ENCODE measurements at regions not wholly inside any gene's neighbourhood (a gene's known extent, or its start where the extent isn't known, plus 50 kb on each side); places are given as distances from the start of the nearest gene placed in this dataset.

- no peak for DNase-seq
Observed at GRCh38 chr7:138258197-138258559, 181.9 kb downstream of the AKR1D1 start.

DNA sequence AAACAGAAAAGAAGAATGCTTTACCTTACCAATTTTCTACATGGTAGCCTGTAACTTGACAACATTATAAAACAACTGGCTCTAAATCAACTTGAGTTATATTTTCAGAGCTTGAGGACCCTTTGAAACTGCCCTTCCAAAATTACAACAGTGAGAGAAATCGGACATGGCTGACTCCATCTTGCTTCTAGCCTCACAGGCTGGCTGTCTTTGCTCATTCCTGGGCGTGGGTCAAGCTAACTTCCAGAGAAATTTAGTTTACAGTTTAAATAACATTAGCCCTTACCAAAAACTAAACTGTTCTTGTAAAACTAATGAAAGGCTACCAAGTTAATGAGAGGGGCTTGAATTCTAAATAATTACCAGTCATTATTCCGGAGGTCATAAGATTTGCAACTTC is 183.4 kb downstream of the AKR1D1 start:
- no peak for DNase-seq

GRCh38 chr7:138267934-138268333 is 191.7 kb downstream of the AKR1D1 start:
- DNase-seq, result no peak

GRCh38 chr7:138276891-138277290 is 183.2 kb upstream of the TRIM24 start:
- no peak for DNase-seq

DNA sequence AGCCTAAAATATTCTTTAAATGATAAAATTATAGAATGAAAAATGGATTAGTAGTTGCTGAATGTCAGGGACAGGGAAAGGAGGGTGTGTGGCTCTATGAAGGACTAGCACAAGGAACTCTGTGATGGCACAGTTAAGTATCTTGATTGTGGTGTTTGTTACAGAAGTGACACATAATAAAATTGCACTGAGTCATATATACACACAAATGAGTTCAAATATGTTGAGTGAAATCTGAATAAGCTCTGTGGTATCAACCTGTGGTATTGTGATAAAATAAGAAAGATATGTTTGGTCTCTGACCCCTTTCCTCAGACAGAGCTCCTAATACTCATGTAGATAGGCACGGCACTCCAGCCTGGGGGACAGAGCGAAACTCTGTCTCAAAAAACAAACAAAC is 181.5 kb upstream of the TRIM24 start:
- DNase-seq, result no peak

- DNase-seq, result no peak
Observed at GRCh38 chr7:138282997-138283396, 177.1 kb upstream of the TRIM24 start.

- DNase-seq, result no peak
Observed at GRCh38 chr7:138285129-138285528, 174.9 kb upstream of the TRIM24 start.

- DNase-seq, result no peak
Observed at GRCh38 chr7:138286846-138287245, 173.2 kb upstream of the TRIM24 start.

DNA sequence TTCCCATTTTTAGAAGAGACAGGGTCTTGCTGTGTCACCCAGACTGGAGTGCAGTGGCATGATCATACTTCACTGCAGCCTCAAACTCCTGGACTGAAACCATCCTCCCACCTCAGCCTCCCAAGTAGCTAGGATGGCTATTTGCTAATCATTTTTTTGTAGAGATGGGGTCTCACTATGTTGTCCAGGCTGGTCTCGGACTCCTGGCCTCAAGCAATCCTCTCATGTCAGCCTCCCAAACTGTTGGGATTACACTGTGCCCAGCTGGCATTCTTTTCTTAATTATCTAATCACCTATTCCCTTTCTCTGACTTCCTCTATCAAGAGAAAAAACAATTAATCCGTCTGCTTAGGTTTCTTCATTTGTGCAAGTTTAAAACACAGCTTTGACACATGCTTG is 172.5 kb upstream of the TRIM24 start:
- no peak for DNase-seq

DNA sequence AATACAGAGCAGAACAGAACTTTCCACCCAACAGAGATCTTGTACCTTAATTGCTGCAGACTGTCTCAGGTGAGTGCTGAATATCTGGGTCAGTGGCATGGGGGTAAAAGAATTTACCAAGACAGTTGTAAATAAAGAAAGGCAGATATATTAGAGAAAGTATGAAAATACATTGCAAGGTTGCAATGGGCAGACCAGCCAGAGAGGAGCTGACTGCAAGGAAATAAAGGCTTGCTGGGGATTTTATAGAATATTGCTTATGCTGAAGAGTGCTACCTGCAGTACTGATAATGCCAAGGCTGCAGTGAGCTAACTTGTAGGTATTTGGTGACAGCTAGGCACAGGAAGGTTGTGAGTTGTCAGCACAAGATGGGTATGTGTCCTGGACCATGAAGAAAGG is 171.0 kb upstream of the TRIM24 start:
- DNase-seq, result no peak

DNA sequence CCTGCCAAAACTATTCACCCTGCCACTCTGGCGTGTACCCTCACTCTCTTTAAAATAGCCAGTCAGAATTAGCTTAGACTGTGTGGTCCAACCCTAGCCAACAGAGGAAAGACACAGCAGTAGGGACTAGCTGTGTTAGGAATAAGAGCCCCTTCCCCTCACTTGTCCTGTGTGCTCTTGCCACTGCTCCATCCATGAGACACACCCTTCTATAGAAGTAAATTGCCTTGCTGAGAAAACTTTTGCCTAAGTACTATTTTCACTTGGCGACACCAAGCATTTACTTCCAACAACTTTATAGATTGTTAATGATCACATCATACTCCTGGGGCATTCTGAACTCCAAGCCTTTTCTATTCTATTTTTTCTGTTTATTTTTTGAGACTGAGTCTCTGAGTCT is 170.2 kb upstream of the TRIM24 start:
- DNase-seq, result no peak

- no peak for DNase-seq
Observed at GRCh38 chr7:138292951-138293350, 167.1 kb upstream of the TRIM24 start.

- DNase-seq, result no peak
Observed at GRCh38 chr7:138295049-138295637, 164.9 kb upstream of the TRIM24 start.

DNA sequence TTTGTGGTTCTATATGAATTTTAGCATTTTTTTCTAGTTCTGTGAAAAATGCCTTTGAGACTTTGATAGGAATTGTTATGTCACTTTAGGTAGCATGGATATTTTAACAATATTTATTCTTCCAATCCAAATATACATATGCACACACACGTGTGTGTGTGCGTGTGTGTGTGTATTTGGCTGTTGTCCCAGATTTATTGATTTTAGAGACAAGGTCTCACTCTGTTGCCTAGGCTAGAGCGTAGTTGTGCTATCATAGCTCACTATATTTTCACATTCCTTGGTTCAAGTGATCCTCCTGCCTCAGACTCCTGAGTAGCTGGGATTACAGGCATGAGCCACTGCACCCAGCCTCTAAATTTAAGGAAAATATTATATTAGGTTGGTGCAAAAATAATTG is 162.5 kb upstream of the TRIM24 start:
- no peak for DNase-seq

GRCh38 chr7:138299066-138299465 is 161.0 kb upstream of the TRIM24 start:
- DNase-seq, result no peak

GRCh38 chr7:138303230-138304070 is 156.6 kb upstream of the TRIM24 start:
- DNase-seq, result no peak

- DNase-seq, result no peak
Observed at GRCh38 chr7:138304071-138304320, 156.1 kb upstream of the TRIM24 start.

DNA sequence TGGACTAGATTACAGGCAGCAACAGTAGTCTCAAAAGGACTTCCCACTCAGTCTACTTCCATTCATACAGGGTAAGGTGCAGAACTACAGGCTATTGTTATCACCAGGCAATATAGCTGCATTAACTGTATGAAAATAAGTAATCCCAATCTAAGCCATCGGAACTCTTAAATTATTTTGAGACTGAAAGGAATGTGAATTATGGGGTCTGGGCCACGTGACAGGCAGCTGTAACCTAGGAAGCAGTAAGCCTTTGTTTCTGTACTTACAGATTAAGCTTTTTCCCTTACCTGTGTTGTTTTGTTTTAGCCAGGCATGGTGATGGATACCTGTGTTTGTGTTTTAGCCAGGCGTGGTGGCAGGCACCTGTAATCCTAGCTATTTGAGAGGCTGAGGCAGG is 152.4 kb upstream of the TRIM24 start:
- no peak for DNase-seq

DNA sequence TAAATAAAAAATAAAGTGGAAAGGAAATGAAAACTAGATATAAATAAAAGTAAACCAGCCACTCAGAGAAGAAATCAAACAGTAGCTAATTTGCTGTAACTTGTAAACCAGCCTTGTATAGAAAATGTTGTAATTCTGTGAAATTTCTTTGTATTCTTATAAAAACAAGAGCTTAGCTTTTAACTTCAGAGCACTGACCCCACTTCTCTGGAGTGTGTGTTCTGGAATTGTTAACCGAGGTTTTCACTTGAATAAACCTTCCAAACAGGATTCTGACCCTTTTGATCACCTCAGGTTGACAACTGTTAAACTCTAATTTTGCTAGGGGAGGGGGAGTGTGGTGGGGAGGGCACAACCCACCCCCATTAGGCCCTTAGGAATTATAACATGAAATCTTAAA is 151.9 kb upstream of the TRIM24 start:
- DNase-seq, result no peak

GRCh38 chr7:138309186-138309585 is 150.9 kb upstream of the TRIM24 start:
- DNase-seq, result no peak

- no peak for DNase-seq
Observed at GRCh38 chr7:138313829-138314178, 146.3 kb upstream of the TRIM24 start.

GRCh38 chr7:138316421-138317043 is 143.5 kb upstream of the TRIM24 start:
- no peak for DNase-seq

DNA sequence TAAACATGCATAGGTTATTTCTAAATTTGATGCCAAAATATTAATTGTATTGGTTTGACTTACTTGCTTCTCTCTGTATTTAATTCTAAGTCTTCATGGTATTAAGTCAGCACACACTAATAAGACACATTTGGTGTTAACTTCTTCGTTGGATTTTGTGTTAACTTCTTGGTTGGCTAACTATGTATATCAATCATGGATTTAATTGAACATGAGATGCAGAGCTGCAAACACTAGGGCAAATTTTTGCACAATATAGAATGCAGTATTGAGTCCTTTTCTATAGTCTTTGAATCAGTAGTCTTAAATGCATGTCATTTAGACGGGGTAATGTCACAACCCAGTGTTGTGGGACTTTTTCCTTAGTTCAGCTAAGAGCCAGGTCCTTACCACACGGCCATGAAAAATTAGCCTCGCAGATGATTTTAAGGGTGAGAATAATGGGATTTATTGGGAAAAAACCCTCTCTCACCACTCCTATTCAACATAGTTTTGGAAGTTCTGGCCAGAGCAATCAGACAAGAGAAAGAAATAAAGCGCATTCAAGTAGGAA is 142.9 kb upstream of the TRIM24 start:
- DNase-seq, result no peak

- DNase-seq, result no peak
Observed at GRCh38 chr7:138324941-138325340, 135.1 kb upstream of the TRIM24 start.

DNA sequence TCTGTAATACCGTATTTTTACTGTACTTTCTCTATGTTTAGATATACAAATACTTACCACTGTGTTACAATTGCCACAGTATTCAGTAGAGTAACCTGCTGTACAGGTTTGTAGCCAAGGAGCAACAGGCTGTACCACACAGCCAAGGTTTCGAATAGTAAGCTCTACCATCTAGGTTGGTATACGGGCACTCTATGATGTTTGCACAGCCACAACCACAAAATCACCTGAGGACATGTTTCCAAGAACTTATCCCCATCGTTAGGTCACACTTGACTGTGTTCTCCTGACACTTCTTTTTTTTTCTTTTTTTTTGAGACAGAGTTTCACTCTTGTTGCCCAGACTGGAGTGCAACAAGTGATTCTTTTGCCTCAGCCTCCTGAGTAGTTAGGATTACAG is 134.6 kb upstream of the TRIM24 start:
- DNase-seq, result no peak

All from NCI-H187 treated with DMSO at 0.1 percent for 48 hours (cell line).